IMR-90 (cell line): ENCODE measurements at regions not wholly inside any gene's neighbourhood (a gene's known extent, or its start where the extent isn't known, plus 50 kb on each side); places are given as distances from the start of the nearest gene placed in this dataset.

Experiments used
- ATAC-seq: fragments of 200-7000 bp; cut with Tn5 transposase; 2 replicates; pipeline ENCODE4 v1.9.1; 2020; ENCODE audit warnings: low read depth, mild to moderate bottlenecking, moderate library complexity
- BruUV-seq: library from RNA; stranded (reverse); fragments of 400-500 nt; replicated peaks from 2 replicates; lab custom pipeline; 2021; lab: Mats Ljungman, UMichigan
- CTCF ChIA-PET: fragments of 300-600 bp; formaldehyde crosslinking; extraction: SDS; loops from one replicate; lab custom pipeline; 2021; ENCODE audit warnings: antibody characterized with exemption; lab: Yijun Ruan, JAX
- POLR2A ChIA-PET: fragments of 300-600 bp; sonication (Branson Sonifier 250); formaldehyde crosslinking; loops from one replicate; lab custom pipeline; 2022; ENCODE audit warnings: antibody characterized with exemption; ENCODE audit not compliant: unreplicated experiment; lab: Charles Lee
- DNase-seq: peaks from one replicate; pipeline ENCODE4 v3.0.0; 2013
- H2AFZ ChIP-seq: replicated peaks from 2 replicates; pipeline ENCODE3; 2013; ENCODE audit warnings: low read length, mild to moderate bottlenecking; ENCODE audit not compliant: poor library complexity
- H2AK5ac ChIP-seq: 2 replicates; pipeline ENCODE4 v1.6.1; 2013; ENCODE audit warnings: low read depth, low read length, inconsistent platforms
- H2AK9ac ChIP-seq: replicated peaks from 2 replicates; pipeline ENCODE3; 2013; ENCODE audit warnings: mild to moderate bottlenecking, low read depth, low read length, moderate library complexity; ENCODE audit not compliant: poor library complexity
- H2BK120ac ChIP-seq: 2 replicates; pipeline ENCODE4 v1.6.1; 2013; ENCODE audit warnings: low read depth, low read length, inconsistent platforms
- H2BK15ac ChIP-seq: 3 replicates; pipeline ENCODE4 v1.6.1; 2013; ENCODE audit warnings: low read depth, low read length, inconsistent platforms
- H2BK20ac ChIP-seq: 2 replicates; pipeline ENCODE4 v1.6.1; 2013; ENCODE audit warnings: low read depth, mild to moderate bottlenecking, inconsistent platforms, low read length, moderate library complexity
- H2BK5ac ChIP-seq: 2 replicates; pipeline ENCODE4 v1.6.1; 2013; ENCODE audit warnings: mild to moderate bottlenecking, low read depth, low read length, inconsistent platforms; ENCODE audit not compliant: poor library complexity, severe bottlenecking
- H3K14ac ChIP-seq: replicated peaks from 2 replicates; pipeline ENCODE4 v1.6.1; 2013; ENCODE audit warnings: low read depth, low read length, inconsistent platforms
- H3K18ac ChIP-seq: 2 replicates; pipeline ENCODE4 v1.6.1; 2013; ENCODE audit warnings: low read depth, low read length, control low read depth
- H3K23ac ChIP-seq: 2 replicates; pipeline ENCODE4 v1.6.1; 2013; ENCODE audit warnings: low read depth, low read length, inconsistent platforms
- H3K27ac ChIP-seq: 2 replicates; pipeline ENCODE4 v1.5.1; 2013; ENCODE audit warnings: mild to moderate bottlenecking, control low read depth, low read length; ENCODE audit not compliant: insufficient read depth
- H3K27me3 ChIP-seq: 2 replicates; pipeline ENCODE4 v1.6.1; 2013; ENCODE audit warnings: low read length; ENCODE audit not compliant: control insufficient read depth, insufficient read depth
- H3K36me3 ChIP-seq: 2 replicates; pipeline ENCODE4 v1.6.1; 2013; ENCODE audit warnings: low read length, mixed read lengths; ENCODE audit not compliant: control insufficient read depth, insufficient read depth
- H3K4ac ChIP-seq: 2 replicates; pipeline ENCODE4 v1.6.1; 2013; ENCODE audit warnings: low read depth, low read length, inconsistent platforms
- H3K4me1 ChIP-seq: 2 replicates; pipeline ENCODE4 v1.6.1; 2013; ENCODE audit warnings: low read length, mixed read lengths; ENCODE audit not compliant: control insufficient read depth, insufficient read depth
- H3K4me2 ChIP-seq: 2 replicates; pipeline ENCODE4 v1.6.1; 2013; ENCODE audit warnings: low read depth, mild to moderate bottlenecking, control low read depth, low read length, moderate library complexity
- H3K4me3 ChIP-seq: 2 replicates; pipeline ENCODE4 v1.5.1; 2013; ENCODE audit warnings: low read depth, mild to moderate bottlenecking, control low read depth, low read length, moderate library complexity; ENCODE audit not compliant: insufficient read depth
- H3K56ac ChIP-seq: 2 replicates; pipeline ENCODE4 v1.6.1; 2013; ENCODE audit warnings: low read length, inconsistent platforms; ENCODE audit not compliant: insufficient read depth; ENCODE audit errors: extremely low read depth
- H3K79me1 ChIP-seq, 2 experiments: 2 replicates each; pipeline ENCODE4 v1.6.1; 2013; ENCODE audit warnings: low read length in 2 of 2, inconsistent platforms in 1 of 2, low read depth in 1 of 2
- H3K9ac ChIP-seq: 2 replicates; pipeline ENCODE4 v1.6.1; 2013; ENCODE audit warnings: low read depth, low read length, control low read depth
- H3K9me1 ChIP-seq: 2 replicates; pipeline ENCODE4 v1.6.1; 2013; ENCODE audit warnings: low read length, inconsistent platforms; ENCODE audit not compliant: insufficient read depth
- H3K9me3 ChIP-seq: 2 replicates; pipeline ENCODE4 v1.6.1; 2013; ENCODE audit warnings: low read length; ENCODE audit not compliant: control insufficient read depth, insufficient read depth
- H4K20me1 ChIP-seq: 2 replicates; pipeline ENCODE4 v1.6.1; 2013; ENCODE audit warnings: low read length, inconsistent platforms; ENCODE audit not compliant: insufficient read depth
- H4K5ac ChIP-seq: 2 replicates; pipeline ENCODE4 v1.6.1; 2013; ENCODE audit warnings: mild to moderate bottlenecking, low read depth, low read length, control low read depth
- H4K8ac ChIP-seq, 2 experiments: 2 replicates each; pipeline ENCODE4 v1.6.1; 2013; ENCODE audit warnings: low read depth in 2 of 2, low read length in 2 of 2, control low read depth in 1 of 2, inconsistent platforms in 1 of 2
- H4K91ac ChIP-seq: 2 replicates; pipeline ENCODE4 v1.6.1; 2013; ENCODE audit warnings: low read depth, low read length, inconsistent platforms; ENCODE audit not compliant: insufficient read depth
- MAFK ChIP-seq: IDR thresholded peaks from 2 replicates; pipeline ENCODE4 v1.6.1; 2012; ENCODE audit warnings: low read depth, low read length, improper control_type of control experiment
- dilution Hi-C: fragments of 300-500 bp; cut with HindIII; formaldehyde crosslinking; loops from one replicate; pipeline ENCODE4 v1.14.3; 2018; ENCODE audit warnings: low sequenced_read_pairs; ENCODE audit not compliant: unreplicated experiment
- in situ Hi-C: fragments of 300-500 bp; cut with MboI; formaldehyde crosslinking; loops from 3 replicates; pipeline ENCODE4 v1.14.3; 2019; ENCODE audit warnings: low sequenced_read_pairs, inconsistent platforms, mixed read lengths
- intact Hi-C: fragments of 100-400 bp; cut with micrococcal nuclease; formaldehyde crosslinking; loops from 2 replicates; pipeline ENCODE4 v1.10.0; 2022

DNA sequence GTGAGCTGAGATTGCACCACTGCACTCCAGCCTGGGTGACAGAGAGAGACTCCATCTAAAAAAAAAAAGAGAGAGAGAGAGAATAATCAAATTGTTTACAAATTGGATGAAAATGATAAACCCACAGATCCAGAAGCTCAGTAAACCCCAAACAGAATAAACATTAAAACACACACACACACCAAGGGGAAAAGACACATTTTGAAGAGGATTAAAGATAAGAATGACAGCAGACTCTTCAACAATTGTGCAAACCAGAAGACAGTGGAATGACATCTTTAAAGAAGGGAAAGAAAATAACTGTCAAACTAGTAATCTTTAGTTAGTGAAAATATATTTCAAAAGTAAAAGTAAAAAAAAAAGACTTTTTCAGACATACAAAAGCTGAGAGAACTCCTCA, 64.4 kb upstream of the RPL38 start:
- Histone ChIP-seq H2BK15ac (no peak overlapping the region), H3K27me3 (no peaks in the 10 kb centered on the region), H2BK20ac (no peak overlapping the region), H4K8ac (no peak overlapping the region), H2AFZ (no peak overlapping the region), H3K4ac (no peak overlapping the region), H3K56ac (no peak overlapping the region), H2AK9ac (no peak overlapping the region), H4K5ac (no peak overlapping the region), H3K18ac (no peak overlapping the region), H3K9me1 (no peaks in the 10 kb centered on the region), H3K4me2 (no peak overlapping the region), H3K23ac (no peak overlapping the region), H3K4me1 (no peaks in the 10 kb centered on the region), H2AK5ac (no peak overlapping the region), H4K20me1 (no peaks in the 10 kb centered on the region), H2BK120ac (no peak overlapping the region), H2BK5ac (no peak overlapping the region), H3K36me3 (no peaks in the 10 kb centered on the region), H3K79me1 (no peaks in the 10 kb centered on the region), H4K91ac (no peak overlapping the region), H3K4me3 (no peak overlapping the region), H3K14ac (no peak overlapping the region), H3K27ac (no peak overlapping the region), H3K9ac (no peak overlapping the region), H3K9me3 (peaks cover 10% of the 10 kb centered on the region)
- POLR2A ChIA-PET: no interaction called here
- TF ChIP-seq MAFK: no peak
- dilution Hi-C loops (no loop called here), in situ Hi-C loops (no loop called here), intact Hi-C loops (no loop called here)
- DNase-seq (no peak), ATAC-seq (no peak)
- CTCF ChIA-PET: no interaction called here
- BruUV-seq: no TSS peak
